Rectal smooth muscle tissue (tissue), 1 donor: ENCODE measurements at regions not wholly inside any gene's neighbourhood (a gene's known extent, or its start where the extent isn't known, plus 50 kb on each side); places are given as distances from the start of the nearest gene placed in this dataset.

Experiments
- H3K27ac ChIP-seq: one replicate; pipeline ENCODE4 v1.7.0; 2013; ENCODE audit warnings: low read depth, low read length, inconsistent platforms
- H3K27me3 ChIP-seq: one replicate; pipeline ENCODE4 v1.7.0; 2013; ENCODE audit warnings: low read length; ENCODE audit not compliant: control insufficient read depth, insufficient read depth
- H3K36me3 ChIP-seq: one replicate; pipeline ENCODE4 v1.7.0; 2013; ENCODE audit warnings: low read length; ENCODE audit not compliant: control insufficient read depth, insufficient read depth
- H3K4me1 ChIP-seq: one replicate; pipeline ENCODE4 v1.7.0; 2013; ENCODE audit warnings: low read length; ENCODE audit not compliant: control insufficient read depth, insufficient read depth
- H3K4me3 ChIP-seq: one replicate; pipeline ENCODE4 v1.7.0; 2013; ENCODE audit warnings: low read length
- H3K9ac ChIP-seq: one replicate; pipeline ENCODE4 v1.7.0; 2013; ENCODE audit warnings: low read length

DNA sequence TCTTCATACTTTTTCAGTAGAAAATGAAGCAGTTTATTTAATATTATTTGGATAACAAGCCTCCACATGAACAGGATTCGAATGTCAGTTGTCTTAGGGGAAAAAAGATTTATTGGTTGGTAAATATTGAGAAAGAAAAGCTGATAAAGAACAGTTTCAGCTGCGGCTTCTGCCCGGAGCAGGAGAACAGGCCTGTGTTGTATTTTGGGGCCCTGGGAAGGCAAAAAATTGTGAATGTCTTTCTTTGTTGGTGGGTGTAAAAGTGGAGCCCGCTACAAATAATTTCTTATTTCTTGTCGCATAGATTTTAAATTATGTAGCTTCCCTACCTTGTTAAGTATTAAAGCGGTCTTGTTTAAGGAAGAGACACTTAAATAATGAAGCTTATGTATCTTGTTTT, 90.5 kb upstream of the PAX1 start:
- Histone ChIP-seq H3K9ac (no peak overlapping the region), H3K27me3 (no peaks in the 10 kb centered on the region), H3K4me3 (no peak overlapping the region), H3K27ac (no peak overlapping the region), H3K36me3 (no peaks in the 10 kb centered on the region), H3K4me1 (no peaks in the 10 kb centered on the region)

DNA sequence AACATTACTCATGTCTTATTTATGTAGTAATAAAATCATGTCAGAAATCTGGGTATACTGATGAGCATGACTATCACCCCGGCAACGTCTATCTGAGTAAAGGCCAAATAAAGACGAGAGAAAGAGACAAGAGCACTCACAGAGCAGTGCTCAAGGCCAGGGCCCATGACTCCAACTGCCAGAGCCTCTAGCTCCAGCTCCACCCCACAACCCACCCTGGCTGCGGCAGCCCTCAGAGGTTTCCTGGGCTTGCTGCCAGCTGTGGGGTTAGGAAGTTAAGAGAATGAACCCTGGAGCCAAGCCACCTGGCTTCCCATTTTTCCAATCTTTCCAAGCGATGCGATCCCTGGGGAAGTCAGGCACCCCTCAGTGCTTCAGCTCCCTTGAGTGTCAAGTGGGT, 92.0 kb upstream of the PAX1 start:
- Histone ChIP-seq H3K27me3 (no peaks in the 10 kb centered on the region), H3K9ac (no peak overlapping the region), H3K4me3 (no peak overlapping the region), H3K36me3 (no peaks in the 10 kb centered on the region), H3K27ac (no peak overlapping the region), H3K4me1 (no peaks in the 10 kb centered on the region)

GRCh38 chr20:21609981-21610380, 95.5 kb upstream of the PAX1 start:
- Histone ChIP-seq H3K4me3 (no peak overlapping the region), H3K27me3 (no peaks in the 10 kb centered on the region), H3K9ac (no peak overlapping the region), H3K27ac (no peak overlapping the region), H3K36me3 (no peaks in the 10 kb centered on the region), H3K4me1 (no peaks in the 10 kb centered on the region)

DNA sequence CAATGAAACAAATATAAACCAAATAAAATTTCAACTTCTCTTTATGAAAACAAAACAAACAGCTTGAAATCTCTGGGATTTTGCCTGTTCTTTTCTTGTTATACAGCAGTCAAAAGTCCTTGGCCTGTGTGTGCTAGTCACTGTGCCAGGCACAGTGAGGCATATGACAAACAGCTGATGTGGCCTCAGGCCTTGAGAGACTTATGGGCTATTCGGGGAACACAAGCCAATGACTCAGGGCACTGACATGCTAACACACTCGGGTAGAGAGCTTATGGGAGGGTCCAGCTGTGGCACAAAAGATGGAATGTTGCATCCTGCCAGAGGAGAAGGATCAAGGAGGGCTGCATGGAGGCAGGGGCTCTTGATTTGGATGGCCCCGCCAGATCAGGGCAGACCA, 95.4 kb upstream of the NKX2-2 start:
- Histone ChIP-seq H3K9ac (no peak overlapping the region), H3K27me3 (no peaks in the 10 kb centered on the region), H3K4me3 (no peak overlapping the region), H3K4me1 (no peaks in the 10 kb centered on the region), H3K36me3 (no peaks in the 10 kb centered on the region), H3K27ac (no peak overlapping the region)

DNA sequence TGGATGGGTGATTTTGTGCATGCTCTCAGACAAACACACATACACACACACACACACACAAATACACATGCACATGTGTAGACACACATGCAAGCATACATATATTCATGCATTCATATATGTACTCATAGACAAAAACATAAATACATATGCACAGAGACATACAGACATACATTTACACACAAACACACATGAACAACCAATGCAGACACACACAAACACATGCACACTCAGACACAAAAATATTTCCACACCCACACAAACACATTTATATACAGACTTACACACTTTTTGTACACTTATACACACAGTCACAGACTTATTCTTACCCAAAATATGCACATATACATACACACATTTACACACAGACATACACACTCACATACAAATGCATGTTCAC, 94.9 kb upstream of the NKX2-2 start:
- Histone ChIP-seq H3K27me3 (no peaks in the 10 kb centered on the region), H3K9ac (no peak overlapping the region), H3K4me1 (no peaks in the 10 kb centered on the region), H3K4me3 (no peak overlapping the region), H3K27ac (no peak overlapping the region), H3K36me3 (no peaks in the 10 kb centered on the region)

DNA sequence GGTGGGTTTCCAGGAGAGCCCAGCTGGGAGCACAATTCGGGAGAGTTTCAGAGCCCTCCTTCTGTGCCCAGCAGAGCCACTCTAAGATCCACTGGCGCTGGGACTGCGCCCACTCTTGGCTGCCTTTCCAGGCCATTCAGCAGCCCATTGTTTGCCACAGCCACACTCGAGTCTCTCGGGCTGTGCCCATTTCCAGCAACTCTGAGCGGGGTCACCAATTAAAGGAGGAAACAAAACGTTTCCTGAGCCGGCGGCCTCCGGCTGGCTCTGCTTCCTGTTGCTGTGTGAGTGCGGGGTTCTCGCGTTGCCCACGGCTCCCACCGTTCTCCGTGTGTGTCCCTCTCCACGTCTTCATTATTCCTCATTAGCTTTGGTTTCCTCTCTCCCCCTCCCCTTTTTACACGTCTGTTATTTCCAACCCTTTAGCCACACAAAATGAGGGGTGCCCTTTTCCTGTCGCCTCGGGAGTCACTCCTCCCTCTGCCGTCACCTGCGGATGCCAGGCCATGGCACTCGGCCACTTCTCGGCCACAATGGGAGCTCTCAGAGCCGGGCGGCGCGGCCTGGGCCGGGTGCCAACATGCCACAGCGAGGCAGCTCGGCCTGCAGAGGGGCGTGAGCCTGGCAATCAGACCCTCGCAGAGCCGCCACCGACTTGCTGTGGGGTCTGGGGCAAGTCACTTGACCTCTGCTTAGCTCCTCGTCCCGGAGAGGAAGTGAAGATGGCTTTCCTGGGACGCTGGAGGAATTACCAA, 94.3 kb upstream of the NKX2-2 start:
- H3K9ac ChIP-seq, result no peak overlapping the region
- H3K27ac ChIP-seq, result no peak overlapping the region

DNA sequence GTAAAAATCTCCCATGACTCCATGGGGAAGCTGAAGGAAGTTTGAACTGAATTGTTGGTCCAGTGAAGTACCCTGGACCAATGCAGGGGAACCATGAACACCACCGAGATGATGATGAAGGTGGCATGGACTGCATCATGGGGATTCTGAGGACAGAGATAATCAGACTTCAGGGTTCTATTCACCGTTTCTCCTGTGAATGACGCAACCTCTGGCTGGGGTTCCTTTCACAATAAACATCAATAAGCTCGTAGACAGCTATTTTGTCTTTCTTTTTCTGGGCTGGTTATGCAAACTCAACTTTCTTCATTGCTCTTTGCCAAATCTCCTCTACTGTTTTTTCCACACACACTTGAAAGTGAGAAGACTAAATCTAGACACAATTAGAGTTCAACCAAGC, 87.9 kb upstream of the NKX2-2 start:
- H3K9ac ChIP-seq, result no peak overlapping the region
- no peaks in the 10 kb centered on the region for H3K27me3 ChIP-seq
- no peak overlapping the region for H3K27ac ChIP-seq
- no peaks in the 10 kb centered on the region for H3K36me3 ChIP-seq
- no peaks in the 10 kb centered on the region for H3K4me1 ChIP-seq
- no peak overlapping the region for H3K4me3 ChIP-seq

More for the DNA sequence above, 94.3 kb upstream of the NKX2-2 start:
- Histone ChIP-seq H3K4me1 (no peaks in the 10 kb centered on the region), H3K27me3 (no peaks in the 10 kb centered on the region), H3K4me3 (peak overlapping the region; percentile 9), H3K36me3 (no peaks in the 10 kb centered on the region)

DNA sequence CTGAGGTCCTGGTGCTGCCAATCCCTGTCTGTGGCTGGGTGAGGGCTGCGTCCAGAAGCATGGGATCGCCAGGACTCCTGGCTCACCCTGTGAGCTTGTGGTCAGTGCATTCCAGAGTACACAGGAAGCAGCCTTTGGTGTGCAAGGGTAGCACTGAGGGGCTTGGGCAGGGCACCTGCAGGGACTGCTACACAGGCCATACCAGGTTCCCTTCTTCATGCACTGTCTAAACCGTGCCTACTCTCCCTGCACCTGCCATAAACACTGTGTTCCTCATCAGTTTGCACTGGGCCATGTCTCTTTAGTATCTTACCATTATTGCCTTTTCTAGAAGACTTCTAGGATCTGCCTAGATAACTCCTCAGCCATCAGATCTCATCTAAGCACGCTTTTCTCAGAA, 72.8 kb upstream of the NKX2-2 start:
- H3K27ac ChIP-seq, result no peak overlapping the region
- H3K9ac ChIP-seq, result no peak overlapping the region
- H3K4me1 ChIP-seq, result no peaks in the 10 kb centered on the region
- no peaks in the 10 kb centered on the region for H3K27me3 ChIP-seq
- no peak overlapping the region for H3K4me3 ChIP-seq
- H3K36me3 ChIP-seq, result no peaks in the 10 kb centered on the region

DNA sequence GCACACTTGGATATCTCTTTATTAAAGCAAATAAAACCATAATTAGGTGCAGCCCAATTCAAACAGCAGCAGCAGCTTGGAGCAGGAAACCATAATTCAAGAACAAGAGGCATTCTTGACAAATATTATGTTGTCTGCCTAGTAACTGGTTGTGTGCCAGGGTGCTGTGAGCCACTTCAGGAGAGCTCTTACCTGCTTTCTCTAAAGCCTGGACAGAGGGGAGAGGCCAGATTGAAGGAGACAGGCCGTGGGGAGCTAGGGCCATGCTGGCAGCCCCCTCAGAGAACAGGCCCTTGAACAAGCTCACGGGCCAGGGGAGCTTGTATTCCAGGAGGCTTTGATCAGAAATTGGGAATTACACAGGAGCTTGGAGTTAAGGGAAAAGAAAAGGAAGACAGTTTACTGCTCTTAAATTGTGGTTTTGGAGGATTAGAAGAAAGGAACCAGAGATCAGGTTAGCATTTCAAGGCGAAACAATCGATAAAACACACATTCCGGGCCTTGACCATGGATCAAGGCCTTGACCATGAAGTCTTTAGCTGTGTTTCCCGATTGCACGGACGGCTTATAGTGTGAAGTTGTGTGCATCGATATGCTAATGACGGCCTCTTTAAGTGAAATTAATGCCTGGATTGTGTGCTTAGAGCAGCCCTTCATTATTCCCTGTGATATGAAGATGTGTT, 69.8 kb upstream of the NKX2-2 start:
- Histone ChIP-seq H3K36me3 (no peaks in the 10 kb centered on the region), H3K27ac (no peak overlapping the region), H3K9ac (no peak overlapping the region), H3K4me1 (no peaks in the 10 kb centered on the region), H3K4me3 (no peak overlapping the region), H3K27me3 (no peaks in the 10 kb centered on the region)

GRCh38 chr20:21577551-21577950, 63.7 kb upstream of the NKX2-2 start:
- Histone ChIP-seq H3K27me3 (no peaks in the 10 kb centered on the region), H3K9ac (no peak overlapping the region), H3K36me3 (no peaks in the 10 kb centered on the region), H3K4me3 (no peak overlapping the region), H3K4me1 (no peaks in the 10 kb centered on the region), H3K27ac (no peak overlapping the region)

DNA sequence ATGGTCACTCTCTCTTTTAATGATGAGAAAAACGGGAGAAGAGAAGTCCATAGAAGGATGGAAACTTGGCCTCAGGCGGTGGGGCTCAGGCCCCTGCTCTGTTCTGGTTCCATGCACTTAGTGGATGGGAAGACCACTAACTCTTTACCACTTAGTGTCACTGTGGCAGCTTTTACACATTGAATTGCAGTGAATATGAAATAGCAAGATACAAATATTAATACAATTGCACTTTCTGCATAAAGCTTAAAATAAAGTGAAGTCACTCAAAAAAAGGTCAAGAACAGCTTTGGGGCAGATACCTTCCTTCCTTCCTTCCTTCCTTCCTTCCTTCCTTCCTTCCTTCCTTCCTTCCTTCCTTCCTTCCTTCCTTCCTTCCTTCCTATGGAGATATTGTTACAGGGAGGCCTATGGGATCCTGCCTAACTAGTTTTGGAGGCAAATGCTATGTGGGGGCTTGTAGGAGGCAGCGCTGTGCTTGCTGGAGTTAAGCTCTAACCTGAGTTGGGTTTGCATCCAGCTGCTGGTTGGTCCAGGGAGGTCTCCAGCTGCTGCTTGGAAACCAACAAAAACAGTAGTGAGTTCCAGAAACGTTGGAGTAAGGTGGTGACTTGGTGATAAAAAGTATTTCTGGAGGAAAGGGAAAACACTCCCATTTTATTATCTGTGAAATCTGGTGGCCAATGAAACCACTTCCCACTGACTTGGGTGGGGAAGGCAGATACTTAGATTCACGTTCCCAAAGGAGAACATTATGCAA, 62.3 kb upstream of the NKX2-2 start:
- Histone ChIP-seq H3K4me3 (no peak overlapping the region), H3K27me3 (no peaks in the 10 kb centered on the region), H3K4me1 (no peaks in the 10 kb centered on the region), H3K9ac (no peak overlapping the region), H3K36me3 (no peaks in the 10 kb centered on the region), H3K27ac (no peak overlapping the region)

DNA sequence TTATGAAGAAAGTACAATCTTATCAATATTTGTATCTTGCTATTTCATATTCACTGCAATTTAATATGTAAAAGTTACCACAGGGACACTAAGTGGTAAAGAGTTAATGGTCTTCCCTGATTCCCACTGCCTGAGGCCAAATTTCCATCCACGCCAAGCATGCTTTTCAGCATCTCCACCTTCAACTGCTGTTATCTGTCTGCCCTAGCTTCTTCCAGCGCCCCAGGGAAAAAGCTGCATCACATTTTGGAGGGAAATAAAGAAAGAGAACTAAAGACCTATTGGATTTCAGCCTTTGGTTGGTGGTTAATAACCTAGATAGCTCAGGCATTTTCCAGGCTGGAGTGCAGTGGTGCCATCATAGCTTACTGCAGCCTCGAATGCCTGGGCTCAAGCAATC, 61.3 kb upstream of the NKX2-2 start:
- Histone ChIP-seq H3K36me3 (no peaks in the 10 kb centered on the region), H3K9ac (no peak overlapping the region), H3K4me1 (no peaks in the 10 kb centered on the region), H3K27ac (no peak overlapping the region), H3K4me3 (no peak overlapping the region), H3K27me3 (no peaks in the 10 kb centered on the region)
